Kidney epithelial cell (primary cell): ENCODE measurements at regions not wholly inside any gene's neighbourhood (a gene's known extent, or its start where the extent isn't known, plus 50 kb on each side); places are given as distances from the start of the nearest gene placed in this dataset.

ENCODE experiments used
- DNase-seq: peaks from one replicate; pipeline ENCODE4 v3.0.0-alpha.2; 2010; ENCODE audit warnings: low read depth
- H3K27me3 ChIP-seq: 2 replicates; pipeline ENCODE4 v1.6.0; 2011; ENCODE audit warnings: low read length; ENCODE audit not compliant: control insufficient read depth, insufficient read depth
- H3K36me3 ChIP-seq: 2 replicates; pipeline ENCODE4 v1.5.1; 2011; ENCODE audit warnings: low read length; ENCODE audit not compliant: control insufficient read depth, insufficient read depth
- H3K4me3 ChIP-seq: 2 replicates; pipeline ENCODE4 v1.5.1; 2011; ENCODE audit warnings: low read depth, mild to moderate bottlenecking, control low read depth, low read length
- CTCF ChIP-seq: IDR thresholded peaks from 2 replicates; pipeline ENCODE4 v1.5.1; 2011; ENCODE audit warnings: mild to moderate bottlenecking, moderate library complexity, low read length, control low read depth, inconsistent platforms; ENCODE audit not compliant: insufficient read depth, poor library complexity, severe bottlenecking

- no peak for DNase-seq
- H3K27me3 ChIP-seq: no peaks in the 10 kb centered on the region
- no peaks in the 10 kb centered on the region for H3K36me3 ChIP-seq
- H3K4me3 ChIP-seq: no peak overlapping the region
- no peak for TF ChIP-seq CTCF
These were observed 811.3 kb upstream of the ADGRL2 start for GRCh38 chr1:80989455-80989854.

GRCh38 chr1:80988926-80989325, 811.8 kb upstream of the ADGRL2 start:
- TF ChIP-seq CTCF: no peak
- Histone ChIP-seq H3K36me3 (no peaks in the 10 kb centered on the region), H3K27me3 (no peaks in the 10 kb centered on the region), H3K4me3 (no peak overlapping the region)
- DNase-seq: no peak

- no peak for DNase-seq
- H3K27me3 ChIP-seq: no peaks in the 10 kb centered on the region
- TF ChIP-seq CTCF: no peak
- no peak overlapping the region for H3K4me3 ChIP-seq
- no peaks in the 10 kb centered on the region for H3K36me3 ChIP-seq
These were observed 812.9 kb upstream of the ADGRL2 start for GRCh38 chr1:80987824-80988223.

- no peak for TF ChIP-seq CTCF
- H3K36me3 ChIP-seq: no peaks in the 10 kb centered on the region
- DNase-seq: no peak
- no peak overlapping the region for H3K4me3 ChIP-seq
- H3K27me3 ChIP-seq: no peaks in the 10 kb centered on the region
These were observed 813.6 kb upstream of the ADGRL2 start for GRCh38 chr1:80987106-80987505.

- TF ChIP-seq CTCF: no peak
- no peaks in the 10 kb centered on the region for H3K27me3 ChIP-seq
- H3K4me3 ChIP-seq: no peak overlapping the region
- H3K36me3 ChIP-seq: no peaks in the 10 kb centered on the region
- DNase-seq: no peak
These were observed 817.9 kb upstream of the ADGRL2 start for GRCh38 chr1:80982831-80983230.

GRCh38 chr1:80973101-80973500, 827.6 kb upstream of the ADGRL2 start:
- H3K27me3 ChIP-seq: no peaks in the 10 kb centered on the region
- no peaks in the 10 kb centered on the region for H3K36me3 ChIP-seq
- TF ChIP-seq CTCF: no peak
- no peak overlapping the region for H3K4me3 ChIP-seq
- no peak for DNase-seq
